ENCODE measurements at regions not wholly inside any gene's neighbourhood (a gene's known extent, or its start where the extent isn't known, plus 50 kb on each side); places are given as distances from the start of the nearest gene placed in this dataset.

DNA sequence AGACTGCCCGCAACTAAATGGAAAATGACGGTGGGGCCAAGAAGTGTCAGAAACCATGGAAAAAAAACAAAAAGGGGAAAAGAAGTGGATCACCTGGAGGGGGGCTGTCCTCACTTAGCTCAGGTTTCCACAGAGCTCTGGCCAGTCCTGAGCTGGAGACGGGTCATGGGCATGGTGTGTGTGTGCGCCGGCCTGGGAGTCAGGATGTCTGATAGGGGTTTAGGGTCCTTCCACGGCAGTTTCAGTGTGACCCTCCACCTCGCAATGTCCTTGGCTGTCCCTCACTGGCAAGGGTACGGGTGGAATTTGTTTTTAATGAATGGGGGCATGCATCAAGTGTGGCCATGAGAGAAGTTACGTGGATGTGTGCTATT is 133.2 kb upstream of the MEIS1 start (continued):
- TF ChIP-seq, protein P1, sequence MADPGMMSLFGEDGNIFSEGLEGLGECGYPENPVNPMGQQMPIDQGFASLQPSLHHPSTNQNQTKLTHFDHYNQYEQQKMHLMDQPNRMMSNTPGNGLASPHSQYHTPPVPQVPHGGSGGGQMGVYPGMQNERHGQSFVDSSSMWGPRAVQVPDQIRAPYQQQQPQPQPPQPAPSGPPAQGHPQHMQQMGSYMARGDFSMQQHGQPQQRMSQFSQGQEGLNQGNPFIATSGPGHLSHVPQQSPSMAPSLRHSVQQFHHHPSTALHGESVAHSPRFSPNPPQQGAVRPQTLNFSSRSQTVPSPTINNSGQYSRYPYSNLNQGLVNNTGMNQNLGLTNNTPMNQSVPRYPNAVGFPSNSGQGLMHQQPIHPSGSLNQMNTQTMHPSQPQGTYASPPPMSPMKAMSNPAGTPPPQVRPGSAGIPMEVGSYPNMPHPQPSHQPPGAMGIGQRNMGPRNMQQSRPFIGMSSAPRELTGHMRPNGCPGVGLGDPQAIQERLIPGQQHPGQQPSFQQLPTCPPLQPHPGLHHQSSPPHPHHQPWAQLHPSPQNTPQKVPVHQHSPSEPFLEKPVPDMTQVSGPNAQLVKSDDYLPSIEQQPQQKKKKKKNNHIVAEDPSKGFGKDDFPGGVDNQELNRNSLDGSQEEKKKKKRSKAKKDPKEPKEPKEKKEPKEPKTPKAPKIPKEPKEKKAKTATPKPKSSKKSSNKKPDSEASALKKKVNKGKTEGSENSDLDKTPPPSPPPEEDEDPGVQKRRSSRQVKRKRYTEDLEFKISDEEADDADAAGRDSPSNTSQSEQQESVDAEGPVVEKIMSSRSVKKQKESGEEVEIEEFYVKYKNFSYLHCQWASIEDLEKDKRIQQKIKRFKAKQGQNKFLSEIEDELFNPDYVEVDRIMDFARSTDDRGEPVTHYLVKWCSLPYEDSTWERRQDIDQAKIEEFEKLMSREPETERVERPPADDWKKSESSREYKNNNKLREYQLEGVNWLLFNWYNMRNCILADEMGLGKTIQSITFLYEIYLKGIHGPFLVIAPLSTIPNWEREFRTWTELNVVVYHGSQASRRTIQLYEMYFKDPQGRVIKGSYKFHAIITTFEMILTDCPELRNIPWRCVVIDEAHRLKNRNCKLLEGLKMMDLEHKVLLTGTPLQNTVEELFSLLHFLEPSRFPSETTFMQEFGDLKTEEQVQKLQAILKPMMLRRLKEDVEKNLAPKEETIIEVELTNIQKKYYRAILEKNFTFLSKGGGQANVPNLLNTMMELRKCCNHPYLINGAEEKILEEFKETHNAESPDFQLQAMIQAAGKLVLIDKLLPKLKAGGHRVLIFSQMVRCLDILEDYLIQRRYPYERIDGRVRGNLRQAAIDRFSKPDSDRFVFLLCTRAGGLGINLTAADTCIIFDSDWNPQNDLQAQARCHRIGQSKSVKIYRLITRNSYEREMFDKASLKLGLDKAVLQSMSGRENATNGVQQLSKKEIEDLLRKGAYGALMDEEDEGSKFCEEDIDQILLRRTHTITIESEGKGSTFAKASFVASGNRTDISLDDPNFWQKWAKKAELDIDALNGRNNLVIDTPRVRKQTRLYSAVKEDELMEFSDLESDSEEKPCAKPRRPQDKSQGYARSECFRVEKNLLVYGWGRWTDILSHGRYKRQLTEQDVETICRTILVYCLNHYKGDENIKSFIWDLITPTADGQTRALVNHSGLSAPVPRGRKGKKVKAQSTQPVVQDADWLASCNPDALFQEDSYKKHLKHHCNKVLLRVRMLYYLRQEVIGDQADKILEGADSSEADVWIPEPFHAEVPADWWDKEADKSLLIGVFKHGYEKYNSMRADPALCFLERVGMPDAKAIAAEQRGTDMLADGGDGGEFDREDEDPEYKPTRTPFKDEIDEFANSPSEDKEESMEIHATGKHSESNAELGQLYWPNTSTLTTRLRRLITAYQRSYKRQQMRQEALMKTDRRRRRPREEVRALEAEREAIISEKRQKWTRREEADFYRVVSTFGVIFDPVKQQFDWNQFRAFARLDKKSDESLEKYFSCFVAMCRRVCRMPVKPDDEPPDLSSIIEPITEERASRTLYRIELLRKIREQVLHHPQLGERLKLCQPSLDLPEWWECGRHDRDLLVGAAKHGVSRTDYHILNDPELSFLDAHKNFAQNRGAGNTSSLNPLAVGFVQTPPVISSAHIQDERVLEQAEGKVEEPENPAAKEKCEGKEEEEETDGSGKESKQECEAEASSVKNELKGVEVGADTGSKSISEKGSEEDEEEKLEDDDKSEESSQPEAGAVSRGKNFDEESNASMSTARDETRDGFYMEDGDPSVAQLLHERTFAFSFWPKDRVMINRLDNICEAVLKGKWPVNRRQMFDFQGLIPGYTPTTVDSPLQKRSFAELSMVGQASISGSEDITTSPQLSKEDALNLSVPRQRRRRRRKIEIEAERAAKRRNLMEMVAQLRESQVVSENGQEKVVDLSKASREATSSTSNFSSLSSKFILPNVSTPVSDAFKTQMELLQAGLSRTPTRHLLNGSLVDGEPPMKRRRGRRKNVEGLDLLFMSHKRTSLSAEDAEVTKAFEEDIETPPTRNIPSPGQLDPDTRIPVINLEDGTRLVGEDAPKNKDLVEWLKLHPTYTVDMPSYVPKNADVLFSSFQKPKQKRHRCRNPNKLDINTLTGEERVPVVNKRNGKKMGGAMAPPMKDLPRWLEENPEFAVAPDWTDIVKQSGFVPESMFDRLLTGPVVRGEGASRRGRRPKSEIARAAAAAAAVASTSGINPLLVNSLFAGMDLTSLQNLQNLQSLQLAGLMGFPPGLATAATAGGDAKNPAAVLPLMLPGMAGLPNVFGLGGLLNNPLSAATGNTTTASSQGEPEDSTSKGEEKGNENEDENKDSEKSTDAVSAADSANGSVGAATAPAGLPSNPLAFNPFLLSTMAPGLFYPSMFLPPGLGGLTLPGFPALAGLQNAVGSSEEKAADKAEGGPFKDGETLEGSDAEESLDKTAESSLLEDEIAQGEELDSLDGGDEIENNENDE (IDR thresholded peaks at IDR 0.05; ENCODE audit: insufficient replicate concordance, low read length) = no peak
- TF ChIP-seq TEAD4 (IDR thresholded peaks at IDR 0.05; ENCODE audit: low read depth, low read length) = no peak
- TF ChIP-seq CTCF (IDR thresholded peaks at IDR 0.05; ENCODE audit: control extremely low read depth in 1 of 3, insufficient read depth in 1 of 3, low read depth in 1 of 3, low read length in 3 of 3) = no peak
- no peak for TF ChIP-seq TBP (IDR thresholded peaks at IDR 0.05; ENCODE audit: low read depth, low read length)
